Naive thymus-derived CD4-positive, alpha-beta T cell (primary cell): ENCODE measurements at regions not wholly inside any gene's neighbourhood (a gene's known extent, or its start where the extent isn't known, plus 50 kb on each side); places are given as distances from the start of the nearest gene placed in this dataset.

ENCODE experiments used
- ATAC-seq: fragments of 150-1000 bp; cut with Tn5 transposase; 2 replicates; pipeline ENCODE4 v1.10.0; 2021; ENCODE audit warnings: mild to moderate bottlenecking, moderate library complexity
- CTCF ChIA-PET: fragments of 350-600 bp; sonication (Branson Sonifier 250); formaldehyde crosslinking; loops from one replicate; lab custom pipeline; 2021; ENCODE audit warnings: antibody characterized with exemption; lab: Charles Lee
- POLR2A ChIA-PET: fragments of 350-600 bp; sonication (Branson Sonifier 250); formaldehyde crosslinking; loops from one replicate; lab custom pipeline; 2021; ENCODE audit warnings: antibody characterized with exemption, inconsistent platforms; lab: Charles Lee
- DNase-seq, 9 donors: peaks; one replicate each; pipeline versions ENCODE4 v3.0.0 to v3.0.0-alpha.2; 2020 to 2022; ENCODE audit warnings: mixed read lengths in 1 of 9
- H3K27ac ChIP-seq: one replicate; pipeline ENCODE4 v1.7.0; 2013; ENCODE audit warnings: mild to moderate bottlenecking, low read depth, low read length, moderate library complexity
- H3K27me3 ChIP-seq, 2 donors: one replicate each; pipeline ENCODE4 v1.7.0; 2013; ENCODE audit warnings: low read length in 2 of 2, mild to moderate bottlenecking in 2 of 2, moderate library complexity in 2 of 2; ENCODE audit not compliant: control insufficient read depth in 2 of 2, insufficient read depth in 2 of 2
- H3K36me3 ChIP-seq, 3 experiments: 1 replicate in 2 of 3; 2 replicates in 1 of 3; pipeline ENCODE4 v1.7.0; 2013; ENCODE audit warnings: low read length in 3 of 3, mild to moderate bottlenecking in 3 of 3, moderate library complexity in 1 of 3; ENCODE audit not compliant: insufficient read depth in 3 of 3, control insufficient read depth in 2 of 3
- H3K4me1 ChIP-seq, 2 donors: one replicate each; pipeline ENCODE4 v1.7.0; 2013; ENCODE audit warnings: low read length in 2 of 2, mild to moderate bottlenecking in 2 of 2, moderate library complexity in 1 of 2; ENCODE audit not compliant: control insufficient read depth in 2 of 2, insufficient read depth in 2 of 2
- H3K4me3 ChIP-seq: 2 replicates; pipeline ENCODE4 v1.7.0; 2013; ENCODE audit warnings: mild to moderate bottlenecking, low read length
- H3K9me3 ChIP-seq, 3 experiments: 1 replicate in 2 of 3; 2 replicates in 1 of 3; pipeline ENCODE4 v1.7.0; 2013; ENCODE audit warnings: low read length in 3 of 3; ENCODE audit not compliant: control insufficient read depth in 2 of 3
- H3K27ac Mint-ChIP-seq, 9 donors: one replicate each; pipeline ENCODE4 v1.8.0; 2020 to 2022; ENCODE audit warnings: mixed read lengths in 9 of 9, mild to moderate bottlenecking in 8 of 9, moderate library complexity in 5 of 9, inconsistent platforms in 2 of 9
- H3K27me3 Mint-ChIP-seq, 5 donors: one replicate each; pipeline ENCODE4 v1.8.0; 2021 to 2022; ENCODE audit warnings: mixed read lengths in 5 of 5, mild to moderate bottlenecking in 1 of 5
- H3K36me3 Mint-ChIP-seq, 5 donors: one replicate each; pipeline ENCODE4 v1.8.0; 2020 to 2022; ENCODE audit warnings: mixed read lengths in 5 of 5, mild to moderate bottlenecking in 3 of 5, inconsistent platforms in 1 of 5
- H3K4me1 Mint-ChIP-seq, 7 donors: one replicate each; pipeline ENCODE4 v1.8.0; 2020 to 2022; ENCODE audit warnings: mixed read lengths in 7 of 7, mild to moderate bottlenecking in 3 of 7, inconsistent platforms in 1 of 7
- H3K4me3 Mint-ChIP-seq, 10 donors: one replicate each; pipeline ENCODE4 v1.8.0; 2020 to 2022; ENCODE audit warnings: mild to moderate bottlenecking in 10 of 10, mixed read lengths in 10 of 10, moderate library complexity in 6 of 10, inconsistent platforms in 2 of 10
- H3K9me3 Mint-ChIP-seq, 11 donors: one replicate each; pipeline ENCODE4 v1.8.0; 2020 to 2022; ENCODE audit warnings: mixed read lengths in 11 of 11, mild to moderate bottlenecking in 4 of 11, inconsistent platforms in 1 of 11, moderate library complexity in 1 of 11
- intact Hi-C, 2 donors: fragments of 100-400 bp; cut with micrococcal nuclease; formaldehyde crosslinking; loops; one replicate each; pipeline ENCODE4 v1.15.1; 2023

DNA sequence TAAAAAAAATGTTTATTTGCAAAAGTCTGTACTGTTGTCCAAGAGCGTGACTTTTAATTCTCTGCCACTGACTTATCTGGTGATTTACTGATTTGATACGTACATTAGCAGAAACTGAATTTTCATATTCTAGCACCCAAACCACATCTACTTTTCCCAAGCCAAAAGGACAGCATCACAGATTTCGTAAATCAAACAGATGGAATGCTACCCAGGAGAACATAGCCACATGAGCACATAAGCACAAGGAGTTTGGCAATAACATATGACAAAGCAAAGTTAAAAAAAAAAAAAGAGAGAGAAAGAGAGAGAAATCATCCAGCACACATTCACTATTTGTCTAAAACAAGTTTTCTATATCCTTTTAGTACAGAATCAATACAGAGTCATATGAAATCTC lies 83.7 kb downstream of the HINT1 start:
- ChIA-PET POLR2A (no interaction called here), CTCF (no interaction called here)
- Mint-ChIP-seq H3K9me3 (no peaks in the 10 kb centered on the region), H3K27me3 (peaks cover 0 to 4% (median 0%) of the 10 kb centered on the region in 5 donors), H3K36me3 (peaks cover 0 to 1% (median 0%) of the 10 kb centered on the region in 5 donors), H3K27ac (peak overlapping the region in 1 of 9 donors; percentile 38), H3K4me3 (peak overlapping the region in 1 of 10 donors; percentile 10), H3K4me1 (peaks cover 17 to 39% (median 30%) of the 10 kb centered on the region in 7 donors)
- Histone ChIP-seq H3K27ac (no peak overlapping the region), H3K4me3 (no peak overlapping the region), H3K9me3 (no peaks in the 10 kb centered on the region), H3K36me3 (no peaks in the 10 kb centered on the region), H3K27me3 (no peaks in the 10 kb centered on the region), H3K4me1 (peaks cover 8 to 10% of the 10 kb centered on the region in 2 donors)
- DNase-seq (no peak), ATAC-seq (no peak)
- intact Hi-C loops, result no loop called here

DNA sequence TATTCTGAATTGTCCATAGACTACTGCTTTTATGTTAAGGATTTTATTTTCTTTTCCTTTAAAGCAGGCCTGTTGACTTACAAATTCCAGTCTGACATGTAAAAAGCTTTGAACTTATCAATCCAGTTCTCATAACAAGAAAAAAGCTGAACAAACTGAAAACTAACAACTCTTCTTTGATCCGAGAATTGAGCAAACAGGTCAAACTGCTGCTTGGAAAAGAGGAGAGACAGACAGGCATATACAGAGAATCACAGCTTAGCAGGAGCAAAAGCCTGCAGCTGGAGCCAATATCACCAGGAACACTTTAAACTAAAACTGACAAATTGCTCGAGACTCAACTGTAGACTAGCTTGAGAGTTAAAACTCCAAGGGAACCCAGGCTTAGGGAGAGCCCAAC lies 85.8 kb downstream of the HINT1 start:
- Histone ChIP-seq H3K9me3 (no peaks in the 10 kb centered on the region), H3K4me1 (peaks cover 8 to 10% of the 10 kb centered on the region in 2 donors), H3K4me3 (no peak overlapping the region), H3K36me3 (no peaks in the 10 kb centered on the region), H3K27me3 (no peaks in the 10 kb centered on the region), H3K27ac (no peak overlapping the region)
- ATAC-seq (no peak), DNase-seq (no peak)
- H3K4me1 Mint-ChIP-seq, result peaks cover 16 to 41% (median 30%) of the 10 kb centered on the region in 7 donors
- intact Hi-C loops, result loop anchor here in 1 of 2 donors (10.0 kb wide), 1 partner anchor 316 kb away; no protein-coding TSS in a partner anchor
- no peak overlapping the region for H3K4me3 Mint-ChIP-seq
- ChIA-PET CTCF (interaction anchor here (1.1 kb wide), 1 partner anchor 9 kb away, joined by 3 read pairs; no protein-coding TSS in a partner anchor), POLR2A (no interaction called here)
- H3K27ac Mint-ChIP-seq, result peak overlapping the region in 3 of 9 donors; percentile 23 to 60 (median 45)
- peaks cover 0 to 11% (median 2%) of the 10 kb centered on the region in 11 donors for H3K9me3 Mint-ChIP-seq
- no peaks in the 10 kb centered on the region for H3K27me3 Mint-ChIP-seq
- H3K36me3 Mint-ChIP-seq, result peaks cover 0 to 7% (median 3%) of the 10 kb centered on the region in 5 donors

DNA sequence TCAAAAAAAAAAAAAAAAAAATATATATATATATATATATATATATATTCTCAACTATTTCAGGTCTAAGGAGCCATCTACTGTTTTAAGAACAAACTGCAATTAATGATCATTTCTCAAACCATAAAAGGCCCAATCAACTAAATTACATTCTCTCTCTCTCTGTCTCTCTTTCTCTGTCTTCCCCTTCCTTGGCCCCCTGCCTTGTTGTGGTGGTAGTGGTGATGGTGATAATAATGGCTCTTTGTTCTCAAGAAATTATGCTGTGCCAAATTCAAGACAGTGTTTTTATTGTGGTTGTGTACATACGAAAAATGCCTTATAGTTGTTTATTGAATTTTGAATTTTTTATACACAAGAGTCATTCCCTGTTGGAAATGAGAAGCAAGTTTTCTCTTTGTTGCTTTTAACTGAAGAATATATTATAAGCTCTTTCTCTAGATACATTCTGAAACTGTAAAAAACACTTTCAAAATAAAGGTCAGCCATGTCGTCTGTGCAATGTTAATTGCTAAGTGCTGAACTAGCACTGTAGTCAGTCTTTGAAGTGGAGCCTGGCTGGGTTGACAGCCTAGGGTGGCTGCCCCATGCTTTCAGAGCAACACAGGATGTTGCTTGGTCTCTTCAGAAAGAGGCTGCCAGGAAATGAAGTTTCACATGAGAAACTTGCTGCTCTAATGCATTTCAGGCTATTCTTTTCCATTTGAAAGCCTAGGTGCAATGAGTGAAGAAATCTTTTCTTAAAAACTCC lies 96.0 kb downstream of the HINT1 start:
- ChIA-PET POLR2A (interaction anchor here (0.6 to 1.5 kb wide), 4 partner anchors 16 to 342 kb away, joined by 3 to 4 read pairs (median 3); no protein-coding TSS in a partner anchor), CTCF (interaction anchor here (0.9 kb wide), 1 partner anchor 198 kb away, joined by 6 read pairs; no protein-coding TSS in a partner anchor)

DNA sequence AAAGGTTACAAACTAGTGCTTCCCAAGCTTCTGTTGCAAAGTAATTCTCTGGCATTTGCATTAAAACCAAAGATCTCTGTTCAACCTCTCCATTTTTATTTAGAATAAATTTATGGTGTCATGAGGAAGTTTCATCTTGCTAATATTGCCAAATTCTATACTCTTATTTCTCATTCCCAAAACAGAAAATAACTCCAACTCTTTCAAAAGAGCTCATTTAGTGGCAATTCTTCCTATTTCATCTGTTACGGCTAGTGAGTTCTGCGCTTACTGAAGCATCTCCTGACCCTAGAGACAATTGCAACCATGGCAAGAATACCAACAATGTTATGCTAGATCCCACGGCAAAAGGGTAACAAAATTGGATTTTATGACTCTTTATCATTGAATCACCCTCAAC lies 97.0 kb downstream of the HINT1 start:
- peaks cover 18 to 32% of the 10 kb centered on the region in 2 donors for H3K4me1 ChIP-seq
- no peaks in the 10 kb centered on the region for H3K27me3 ChIP-seq
- peaks cover 28 to 73% (median 61%) of the 10 kb centered on the region in 7 donors for H3K4me1 Mint-ChIP-seq
- H3K4me3 Mint-ChIP-seq, result peak overlapping the region in 4 of 10 donors; percentile 2 to 77 (median 16)
- no peaks in the 10 kb centered on the region for H3K36me3 ChIP-seq
- peaks cover 8 to 32% (median 19%) of the 10 kb centered on the region in 11 donors for H3K9me3 Mint-ChIP-seq
- intact Hi-C loops, result loop anchor here in 1 of 2 donors (2.0 kb wide), 1 partner anchor 1297 kb away; no protein-coding TSS in a partner anchor
- no peaks in the 10 kb centered on the region for H3K27me3 Mint-ChIP-seq
- H3K9me3 ChIP-seq, result peaks cover 0 to 18% (median 0%) of the 10 kb centered on the region in 3 experiments
- peak overlapping the region; percentile 14 to 99 (median 83) for H3K27ac Mint-ChIP-seq
- ChIA-PET POLR2A (interaction anchor here (1.6 kb wide), 1 partner anchor 8 kb away, joined by 5 read pairs; no protein-coding TSS in a partner anchor), CTCF (interaction anchor here (0.6 to 0.9 kb wide), 2 partner anchors 197 to 685 kb away, joined by 3 read pairs; no protein-coding TSS in a partner anchor)
- ATAC-seq, result no peak
- peaks cover 7 to 42% (median 17%) of the 10 kb centered on the region in 5 donors for H3K36me3 Mint-ChIP-seq
- no peak overlapping the region for H3K4me3 ChIP-seq
- DNase-seq, result no peak
- H3K27ac ChIP-seq, result no peak overlapping the region

More for the DNA sequence above, 96.0 kb downstream of the HINT1 start:
- Histone ChIP-seq H3K4me1 (peaks cover 18 to 29% of the 10 kb centered on the region in 2 donors), H3K36me3 (no peaks in the 10 kb centered on the region), H3K27me3 (no peaks in the 10 kb centered on the region), H3K27ac (peak overlapping the region; percentile 46), H3K4me3 (peak overlapping the region; percentile 20), H3K9me3 (peaks cover 0 to 18% (median 0%) of the 10 kb centered on the region in 3 experiments)
- intact Hi-C loops, result loop anchor here (1.0 to 2.0 kb wide), 5 partner anchors 8 to 1298 kb away; partner anchors contain the start of gene RAPGEF6 (in 1 of the 2)
- H3K36me3 Mint-ChIP-seq, result peaks cover 7 to 37% (median 17%) of the 10 kb centered on the region in 5 donors
- DNase-seq, result peak; percentile 8 to 81 (median 67)
- H3K27me3 Mint-ChIP-seq, result no peaks in the 10 kb centered on the region
- peak; percentile 99 for ATAC-seq
- peaks cover 8 to 31% (median 19%) of the 10 kb centered on the region in 11 donors for H3K9me3 Mint-ChIP-seq
- peak overlapping the region; percentile 83 to 99 (median 92) for H3K27ac Mint-ChIP-seq
- H3K4me3 Mint-ChIP-seq, result peak overlapping the region; percentile 1 to 83 (median 73)
- H3K4me1 Mint-ChIP-seq, result peaks cover 28 to 68% (median 58%) of the 10 kb centered on the region in 7 donors

- Histone ChIP-seq H3K36me3 (no peaks in the 10 kb centered on the region), H3K27ac (no peak overlapping the region), H3K27me3 (no peaks in the 10 kb centered on the region), H3K4me3 (no peak overlapping the region), H3K4me1 (peaks cover 18 to 32% of the 10 kb centered on the region in 2 donors), H3K9me3 (peaks cover 0 to 18% (median 0%) of the 10 kb centered on the region in 3 experiments)
- intact Hi-C loops, result loop anchor here in 1 of 2 donors (2.0 kb wide), 1 partner anchor 1297 kb away; no protein-coding TSS in a partner anchor
- peaks cover 8 to 32% (median 19%) of the 10 kb centered on the region in 11 donors for H3K9me3 Mint-ChIP-seq
- DNase-seq (no peak), ATAC-seq (no peak)
- H3K27me3 Mint-ChIP-seq, result no peaks in the 10 kb centered on the region
- ChIA-PET POLR2A (interaction anchor here (0.9 to 1.6 kb wide), 2 partner anchors 9 to 10 kb away, joined by 4 to 5 read pairs; no protein-coding TSS in a partner anchor), CTCF (interaction anchor here (0.6 to 1.5 kb wide), 4 partner anchors 37 to 685 kb away, joined by 3 to 4 read pairs (median 3); no protein-coding TSS in a partner anchor)
- H3K27ac Mint-ChIP-seq, result peak overlapping the region; percentile 26 to 99 (median 86)
- peaks cover 7 to 47% (median 17%) of the 10 kb centered on the region in 5 donors for H3K36me3 Mint-ChIP-seq
- peaks cover 28 to 72% (median 60%) of the 10 kb centered on the region in 7 donors for H3K4me1 Mint-ChIP-seq
- peak overlapping the region in 3 of 10 donors; percentile 10 to 77 (median 31) for H3K4me3 Mint-ChIP-seq
Observed at GRCh38 chr5:131067636-131068035, 97.4 kb downstream of the HINT1 start.

DNA sequence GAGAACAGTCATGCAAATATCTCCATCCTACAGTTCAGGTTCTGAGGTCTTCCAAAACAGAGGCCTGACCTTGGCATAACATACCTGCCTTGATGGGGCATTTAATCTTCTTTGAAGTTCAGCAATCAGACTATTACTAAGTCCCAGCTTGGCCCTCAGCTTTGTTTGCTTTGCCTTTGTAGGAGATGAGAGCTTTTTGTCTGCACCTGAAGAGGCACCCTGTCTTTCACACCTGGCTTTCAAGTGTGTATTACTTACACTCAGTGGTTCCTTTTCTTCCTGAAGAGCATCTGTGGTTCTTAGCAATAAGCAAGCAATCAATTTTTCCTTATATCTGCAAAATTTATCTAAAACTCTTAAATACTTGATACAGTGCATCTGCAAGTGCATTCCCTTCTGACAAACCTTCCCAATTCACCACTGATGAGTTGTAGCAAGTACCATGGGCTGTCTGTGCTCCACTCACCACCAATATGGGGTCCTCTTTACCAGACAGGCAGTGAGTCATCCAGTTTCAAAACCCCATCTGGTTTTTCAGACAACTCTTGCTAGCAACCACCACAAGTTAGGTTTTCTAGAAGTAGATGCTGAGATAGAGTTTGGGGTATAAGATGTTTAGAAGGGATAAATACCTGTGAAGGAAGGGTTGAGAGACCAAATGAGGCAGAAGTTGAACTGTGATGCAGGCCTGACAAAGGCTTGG lies 100.2 kb downstream of the HINT1 start:
- Mint-ChIP-seq H3K27me3 (no peaks in the 10 kb centered on the region), H3K36me3 (peaks cover 7 to 42% (median 17%) of the 10 kb centered on the region in 5 donors), H3K27ac (peak overlapping the region in 7 of 9 donors; percentile 27 to 81 (median 72)), H3K4me3 (peak overlapping the region in 2 of 10 donors; percentile 40 to 56), H3K4me1 (peaks cover 23 to 48% (median 45%) of the 10 kb centered on the region in 7 donors), H3K9me3 (peaks cover 6 to 32% (median 19%) of the 10 kb centered on the region in 11 donors)
- Histone ChIP-seq H3K9me3 (peaks cover 0 to 18% (median 0%) of the 10 kb centered on the region in 3 experiments), H3K36me3 (no peaks in the 10 kb centered on the region), H3K27me3 (no peaks in the 10 kb centered on the region), H3K27ac (no peak overlapping the region), H3K4me3 (no peak overlapping the region), H3K4me1 (peaks cover 10 to 25% of the 10 kb centered on the region in 2 donors)
- intact Hi-C loops, result no loop called here
- ChIA-PET POLR2A (no interaction called here), CTCF (no interaction called here)
- DNase-seq (no peak), ATAC-seq (no peak)
